Caki2 (cell line): ENCODE measurements at regions not wholly inside any gene's neighbourhood (a gene's known extent, or its start where the extent isn't known, plus 50 kb on each side); places are given as distances from the start of the nearest gene placed in this dataset.
"Not testable (repeated sequence)": the region's sequence is repeated elsewhere in the genome, so short reads cannot be mapped to it uniquely, and the experiment has no call there.

Experiments used
- DNase-seq: peaks from one replicate; pipeline ENCODE4 v3.0.0-alpha.2; 2015; ENCODE audit warnings: low read depth
- in situ Hi-C: cut with HindIII; loops from 2 replicates; pipeline ENCODE4 v1.10.0; 2016; ENCODE audit warnings: low sequenced_read_pairs, low pct_unique_long_range_greater_than_20kb, mixed read lengths

DNA sequence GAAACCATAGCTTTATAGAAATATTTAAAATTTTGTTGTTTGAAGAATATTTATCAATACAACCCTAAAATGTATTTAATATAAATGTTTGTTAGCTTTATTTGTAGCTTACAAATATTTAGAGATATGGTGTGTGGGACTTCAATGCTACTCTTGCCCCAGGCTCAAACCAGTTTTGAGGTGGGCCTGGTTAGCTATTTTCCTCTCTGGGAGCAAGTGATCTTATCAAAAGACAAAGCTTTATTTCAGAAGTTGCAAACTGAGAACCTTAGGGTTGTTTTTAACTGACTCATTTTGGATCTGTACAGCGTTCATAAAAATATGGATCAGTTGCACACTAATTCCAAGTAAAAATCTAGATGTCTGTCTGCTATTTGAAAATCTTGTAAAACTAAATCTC is 563.6 kb upstream of the CDH2 start:
- no peak for DNase-seq
- in situ Hi-C loops = no loop called here

DNA sequence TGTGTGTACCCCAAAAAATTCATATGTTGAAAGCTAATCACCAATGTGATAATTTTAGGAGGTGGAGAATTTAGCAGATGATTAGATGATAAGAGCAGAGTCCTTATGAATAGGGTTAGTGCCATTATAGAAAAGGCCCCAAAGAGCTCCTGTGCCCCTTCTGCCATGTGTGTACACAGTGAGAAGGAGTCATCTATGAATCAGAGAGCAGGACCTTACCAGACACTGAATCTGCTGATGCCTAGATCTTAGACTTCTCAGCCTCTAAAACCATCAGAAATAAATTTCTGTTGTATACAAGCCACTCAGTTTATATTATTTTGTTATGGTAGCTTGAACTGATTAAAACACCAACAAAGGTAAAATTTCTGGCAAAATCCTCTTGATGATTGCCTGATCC is 560.0 kb upstream of the CDH2 start:
- in situ Hi-C loops = no loop called here
- DNase-seq = no peak

DNA sequence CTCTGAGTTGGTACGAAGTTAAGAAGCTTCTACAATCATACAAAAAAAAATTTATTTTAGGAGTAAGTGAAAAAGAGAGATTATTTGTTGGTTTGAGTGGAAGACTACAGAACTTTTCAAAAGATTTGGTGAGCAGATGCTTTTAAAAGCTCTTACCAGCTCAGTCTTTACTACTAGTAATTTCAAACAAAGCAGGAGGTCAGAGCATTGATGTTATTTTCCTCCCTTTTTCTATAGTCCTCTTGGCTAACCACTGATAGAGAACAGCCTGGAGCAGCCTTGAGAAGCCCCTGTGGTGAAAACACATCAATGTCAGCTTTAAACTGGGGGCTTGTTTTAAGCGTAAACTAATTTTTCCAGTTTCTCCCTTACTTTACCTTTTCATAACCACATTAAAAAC is 559.3 kb upstream of the CDH2 start:
- in situ Hi-C loops = no loop called here
- no peak for DNase-seq

DNA sequence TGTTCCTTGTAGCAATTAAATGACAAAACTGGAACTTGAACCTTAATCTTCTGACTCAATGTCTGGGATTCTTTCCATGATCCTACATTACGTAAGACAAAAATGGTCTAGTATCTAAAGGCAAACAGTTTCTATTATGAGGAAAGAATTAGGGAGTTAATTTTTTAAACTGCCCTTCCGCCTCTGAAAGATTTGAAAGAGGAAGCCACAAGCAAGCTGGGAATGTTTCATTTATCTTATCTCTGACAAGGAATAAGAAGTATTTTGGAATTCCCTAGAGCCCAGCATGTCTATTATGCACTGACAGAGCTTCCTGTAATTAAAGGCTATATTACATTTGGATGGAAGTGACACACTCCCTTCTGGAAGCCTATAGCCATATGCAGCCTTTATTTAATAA is 558.8 kb upstream of the CDH2 start:
- no peak for DNase-seq

DNA sequence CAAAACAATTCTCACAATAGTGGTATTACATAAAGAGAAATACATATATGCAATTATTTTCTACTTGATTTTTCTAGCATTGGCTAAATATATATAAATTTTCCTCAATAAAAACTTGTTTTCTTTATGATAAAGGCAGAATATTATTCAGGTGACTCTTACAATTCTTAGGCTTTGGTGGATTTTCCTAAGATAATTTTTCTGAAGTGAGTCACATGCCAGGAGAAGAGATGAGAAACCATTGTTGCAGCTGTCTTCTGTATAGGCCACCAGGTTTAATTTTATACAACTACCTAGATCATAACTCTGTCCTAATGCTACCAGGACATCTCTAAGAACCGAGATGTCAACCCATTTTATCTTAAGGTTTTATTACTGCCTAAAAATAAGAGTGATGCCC is 552.4 kb upstream of the CDH2 start:
- in situ Hi-C loops = no loop called here

More for the DNA sequence above, 558.8 kb upstream of the CDH2 start:
- in situ Hi-C loops = no loop called here

DNA sequence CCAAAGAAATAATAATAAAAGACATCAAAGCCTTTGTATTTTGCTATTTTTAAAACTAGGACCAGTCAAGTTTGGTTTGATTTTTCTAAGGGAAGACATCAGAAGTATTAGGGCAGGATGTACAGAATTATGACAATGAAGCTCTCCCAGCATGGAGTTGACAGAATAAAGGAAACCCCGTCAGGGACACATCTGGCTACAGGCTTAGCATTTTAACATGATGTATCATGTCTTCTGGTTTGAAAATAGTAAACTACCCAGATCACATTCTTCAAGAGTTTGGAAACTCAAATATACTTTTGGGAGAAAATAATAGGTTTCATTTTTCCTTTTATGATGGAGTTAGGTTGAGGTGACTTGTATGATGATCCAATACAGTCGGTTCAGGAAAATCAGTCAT is 552.0 kb upstream of the CDH2 start:
- no peak for DNase-seq
- in situ Hi-C loops = no loop called here

More for the DNA sequence above, 552.4 kb upstream of the CDH2 start:
- no peak for DNase-seq

DNA sequence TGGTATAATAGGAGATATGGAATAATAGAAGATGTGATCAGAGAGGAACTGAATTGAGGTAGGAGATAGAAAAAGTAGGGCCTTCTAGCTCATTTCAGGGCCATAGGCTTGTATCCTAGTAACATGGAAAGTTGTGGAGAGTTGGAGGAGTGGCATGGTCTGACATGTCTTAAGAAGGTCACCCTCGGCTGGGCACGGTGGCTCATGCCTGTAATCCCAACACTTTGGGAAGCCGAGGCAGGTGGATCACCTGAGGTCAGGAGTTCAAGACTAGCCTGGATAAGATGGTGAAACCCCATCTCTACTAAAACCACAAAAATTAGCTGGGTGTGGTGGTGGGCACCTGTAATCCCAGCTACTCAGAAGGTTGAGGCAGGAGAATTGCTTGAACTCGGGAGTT is 550.3 kb upstream of the CDH2 start:
- DNase-seq, in situ Hi-C loops: not testable (repeated sequence)

DNA sequence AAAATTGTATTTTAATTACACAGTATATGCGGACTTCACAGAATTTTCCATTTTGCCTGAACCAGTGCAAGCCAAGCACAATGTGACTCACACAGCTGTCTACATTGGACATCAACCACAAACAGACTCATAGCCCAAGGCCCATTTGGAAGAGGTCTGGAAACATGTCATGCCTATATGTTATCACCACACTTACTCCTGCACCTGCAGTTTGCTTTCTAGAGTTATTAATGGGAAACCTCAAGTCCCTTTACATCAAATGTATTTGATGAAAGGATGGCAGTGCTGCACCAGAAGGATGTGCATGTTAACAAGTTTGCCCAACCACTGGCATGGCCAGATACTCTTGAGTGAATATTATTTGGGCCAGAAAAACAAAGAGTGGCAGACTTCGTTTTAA is 548.9 kb upstream of the CDH2 start:
- DNase-seq = no peak
- in situ Hi-C loops = no loop called here

DNA sequence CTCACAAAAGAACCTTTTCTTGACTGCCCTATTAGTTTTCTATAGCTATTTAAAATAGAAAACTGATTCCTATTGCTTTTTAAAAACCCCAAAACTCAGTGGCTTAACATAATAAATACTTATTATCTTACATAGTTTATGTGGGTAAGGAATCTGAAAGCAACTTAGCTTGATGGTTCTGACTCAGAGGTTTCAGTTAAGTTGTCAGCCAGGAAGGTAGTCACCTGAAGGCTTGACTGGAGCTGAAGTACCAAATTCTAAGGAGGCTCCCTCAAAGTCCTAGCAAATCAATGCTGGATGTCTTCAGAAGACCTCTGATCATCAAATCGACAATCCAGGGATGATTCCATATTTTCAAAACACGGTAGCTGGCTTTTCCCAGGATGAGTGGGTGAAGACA is 546.6 kb upstream of the CDH2 start:
- no peak for DNase-seq
- in situ Hi-C loops = no loop called here

DNA sequence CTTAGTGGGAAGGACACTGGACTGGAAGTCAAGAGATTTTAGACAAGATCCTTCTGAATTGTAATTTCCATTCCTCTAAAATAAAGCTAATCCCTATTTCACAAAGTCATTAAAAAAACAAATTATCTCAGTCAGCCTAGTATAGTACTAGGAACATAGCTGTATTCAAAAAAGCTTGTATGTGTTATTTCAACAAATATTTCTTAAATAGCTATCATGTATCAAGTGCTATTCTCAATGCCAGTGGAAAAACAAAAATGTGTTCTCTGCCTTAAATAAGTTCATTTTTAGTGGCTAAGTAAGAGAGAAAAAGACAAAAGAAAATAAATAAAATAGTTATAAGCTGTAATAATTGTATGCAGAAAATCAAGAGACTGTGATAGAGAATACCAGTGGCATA is 541.8 kb upstream of the CDH2 start:
- in situ Hi-C loops = no loop called here

DNA sequence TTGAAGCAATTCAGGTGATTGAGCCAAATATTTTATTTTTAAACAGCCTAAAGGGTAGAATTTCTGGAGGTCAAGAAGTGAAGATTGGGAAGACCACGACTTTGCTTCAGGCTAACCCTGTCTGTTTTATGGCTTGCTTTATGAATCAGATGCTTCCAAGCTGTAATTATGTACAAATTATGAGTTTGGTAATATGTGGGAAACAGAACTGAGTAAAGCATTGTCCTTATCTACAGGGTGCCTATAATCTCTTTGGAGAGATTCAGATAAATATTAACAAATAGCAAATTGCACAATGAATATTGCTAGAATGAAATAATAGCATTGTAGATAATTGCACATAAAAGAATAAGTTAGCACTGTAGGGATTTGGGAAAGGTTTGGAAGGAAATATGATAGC is 539.4 kb upstream of the CDH2 start:
- in situ Hi-C loops = no loop called here
- DNase-seq = no peak

More for the DNA sequence above, 541.8 kb upstream of the CDH2 start:
- no peak for DNase-seq

DNA sequence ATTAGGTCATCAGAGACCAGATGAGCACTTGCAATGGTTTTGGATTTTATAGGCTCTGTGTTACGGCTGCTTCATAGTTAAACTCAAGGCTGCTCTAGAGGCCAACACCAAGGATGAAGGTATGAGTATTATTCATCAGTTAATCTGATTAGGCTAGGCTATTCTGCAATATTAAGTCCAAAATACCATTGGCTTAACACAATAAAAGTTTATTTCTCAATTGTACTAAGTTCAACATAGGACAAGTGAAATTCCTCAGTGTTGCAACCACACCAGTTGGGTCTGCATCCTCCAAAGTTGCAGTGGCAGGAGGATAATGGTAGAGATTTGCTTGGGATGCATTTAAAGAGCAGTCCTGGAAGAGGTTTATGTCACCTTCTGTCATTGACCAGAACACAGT is 538.3 kb upstream of the CDH2 start:
- no peak for DNase-seq
- in situ Hi-C loops = no loop called here

DNA sequence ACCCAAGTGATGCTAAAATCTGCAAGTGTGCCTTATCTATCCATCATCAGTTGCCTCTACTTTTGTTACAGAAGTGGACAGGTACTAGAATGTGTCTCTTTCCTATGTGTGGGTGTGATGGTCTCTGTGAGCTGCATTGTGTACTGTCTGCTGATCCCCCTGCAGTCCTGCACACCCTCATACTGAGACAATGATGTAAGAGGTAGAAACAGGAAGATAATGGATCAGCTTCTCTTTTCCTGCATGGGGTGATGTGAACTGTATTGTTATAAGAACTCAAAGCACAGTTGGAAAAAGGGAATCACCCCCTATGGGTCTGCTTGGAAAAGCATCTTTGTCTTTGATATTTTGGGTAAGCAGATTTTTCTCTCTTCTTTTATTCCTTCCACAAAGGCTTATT is 537.6 kb upstream of the CDH2 start:
- in situ Hi-C loops = no loop called here

DNA sequence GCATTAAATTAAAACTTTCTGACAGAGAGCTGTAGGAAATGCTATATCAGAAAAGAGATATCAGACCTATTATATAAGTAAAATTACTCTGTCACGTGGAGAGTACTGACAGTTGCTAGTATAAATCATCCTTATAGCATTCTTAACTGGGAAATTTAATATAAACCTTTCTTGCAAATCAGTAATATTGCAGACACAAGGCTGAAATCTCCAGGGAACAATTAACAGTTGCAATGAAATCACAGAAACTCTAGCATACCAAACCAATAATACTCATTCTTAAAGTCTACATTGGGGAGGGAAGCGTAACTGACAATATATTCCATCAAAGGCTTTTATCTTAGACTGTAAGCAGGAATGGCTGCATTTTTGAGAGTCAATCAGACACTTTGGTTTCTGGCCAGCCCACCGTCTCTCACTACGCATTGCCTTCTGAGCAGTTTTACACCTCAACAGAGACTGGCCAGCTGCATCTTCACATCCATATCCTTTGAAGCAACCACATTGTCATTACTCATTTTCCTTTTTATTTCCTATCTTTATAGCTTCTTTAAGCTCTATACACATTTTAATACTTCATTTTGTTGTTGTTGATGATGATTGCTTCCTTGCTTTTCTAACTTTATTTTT is 536.0 kb upstream of the CDH2 start:
- no peak for DNase-seq
- in situ Hi-C loops = no loop called here

More for the DNA sequence above, 537.6 kb upstream of the CDH2 start:
- DNase-seq = no peak

DNA sequence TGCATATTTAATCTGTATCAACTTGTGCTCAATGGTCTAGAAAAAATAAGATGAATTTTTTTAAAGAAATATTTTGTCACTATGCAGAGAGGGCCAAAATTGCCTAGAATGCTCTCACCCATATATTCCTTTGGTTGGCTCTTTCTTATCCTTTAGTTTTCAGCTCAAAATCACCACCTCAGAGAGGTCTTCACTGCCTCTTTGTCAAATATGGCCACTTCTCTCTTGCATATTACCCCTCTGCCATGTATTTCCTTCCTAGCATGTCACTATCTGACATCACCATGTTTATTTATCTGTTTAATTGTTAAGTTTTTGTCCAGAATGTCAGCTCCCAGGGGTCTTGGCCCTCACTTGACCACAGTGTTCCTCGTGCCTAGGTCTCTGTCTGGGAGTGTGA is 535.2 kb upstream of the CDH2 start:
- in situ Hi-C loops = no loop called here
- DNase-seq = no peak

DNA sequence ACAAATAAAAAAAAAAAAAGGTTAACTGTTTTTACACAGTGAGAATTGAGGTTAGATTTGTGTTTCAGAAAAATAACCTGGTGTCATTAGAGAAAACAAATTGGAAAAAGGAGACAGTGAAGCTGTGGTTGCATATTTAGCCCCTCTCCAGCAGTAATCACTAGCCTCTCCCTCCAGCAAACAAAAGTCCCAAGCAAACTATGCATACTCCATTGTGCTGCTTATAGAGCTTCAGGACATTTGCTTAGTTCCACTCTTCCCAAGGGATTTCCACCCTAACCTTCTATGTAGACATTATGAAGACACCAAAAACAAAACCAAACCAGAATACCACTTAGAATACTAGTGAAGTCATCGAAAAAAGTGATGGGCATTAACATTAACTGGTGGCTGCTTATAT is 534.2 kb upstream of the CDH2 start:
- DNase-seq = no peak
- in situ Hi-C loops = no loop called here

DNA sequence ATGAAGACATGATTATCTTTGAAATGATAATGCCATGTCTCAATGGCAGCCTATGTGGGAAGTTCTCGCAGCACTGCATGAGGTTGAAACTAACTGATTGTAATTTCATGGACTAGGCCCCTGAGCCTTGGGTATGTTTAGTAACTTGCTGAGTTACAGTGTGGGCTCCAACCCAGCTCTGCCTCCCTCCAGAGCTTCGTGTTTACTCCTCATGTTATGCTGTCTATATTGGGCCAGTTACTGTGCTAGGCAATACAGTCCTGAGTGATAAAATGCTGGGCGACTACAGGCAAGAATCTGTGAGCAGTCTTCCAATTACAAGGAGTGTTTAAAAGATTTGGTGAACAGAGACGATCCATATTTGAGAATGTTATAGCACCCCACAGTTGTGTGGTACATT is 530.1 kb upstream of the CDH2 start:
- in situ Hi-C loops = no loop called here
- DNase-seq = no peak

DNA sequence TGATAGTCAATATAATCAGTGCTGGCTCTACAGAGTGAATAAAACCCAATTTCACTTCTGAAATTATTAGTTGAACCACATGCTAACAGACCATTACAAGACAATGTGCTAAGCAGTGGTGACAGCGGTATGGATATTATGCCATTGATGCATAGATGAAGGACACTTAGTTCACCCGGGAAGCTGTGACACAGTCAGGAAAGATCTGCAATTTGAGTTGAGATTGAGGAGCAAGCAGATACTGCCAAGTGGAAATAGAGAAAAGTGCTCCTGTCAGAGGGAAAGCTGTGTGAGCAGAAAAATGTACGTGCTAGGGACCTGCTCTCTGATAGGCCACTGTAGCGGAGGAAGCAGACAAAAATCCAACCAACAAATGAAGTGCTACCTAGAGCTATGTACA is 529.5 kb upstream of the CDH2 start:
- in situ Hi-C loops = no loop called here
- no peak for DNase-seq

DNA sequence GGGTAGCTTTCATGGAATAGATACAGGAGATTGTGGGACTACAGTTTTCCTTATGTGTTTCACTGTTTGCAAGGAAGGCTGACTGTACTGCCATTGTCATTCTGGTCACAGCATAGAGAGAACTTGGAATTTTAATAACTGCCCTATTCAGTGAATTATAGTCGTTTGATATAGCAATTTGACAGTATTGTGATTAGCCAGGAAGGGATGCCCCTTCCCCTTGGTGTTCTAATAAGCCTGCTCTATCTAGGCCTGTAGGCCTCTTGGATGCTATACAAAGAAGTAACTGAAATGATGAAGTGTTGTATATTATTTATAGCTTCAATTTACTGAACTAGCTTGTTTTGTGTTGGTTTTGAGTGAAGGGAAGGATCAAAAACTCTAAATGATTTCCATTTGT is 528.6 kb upstream of the CDH2 start:
- in situ Hi-C loops = no loop called here
- DNase-seq = no peak

DNA sequence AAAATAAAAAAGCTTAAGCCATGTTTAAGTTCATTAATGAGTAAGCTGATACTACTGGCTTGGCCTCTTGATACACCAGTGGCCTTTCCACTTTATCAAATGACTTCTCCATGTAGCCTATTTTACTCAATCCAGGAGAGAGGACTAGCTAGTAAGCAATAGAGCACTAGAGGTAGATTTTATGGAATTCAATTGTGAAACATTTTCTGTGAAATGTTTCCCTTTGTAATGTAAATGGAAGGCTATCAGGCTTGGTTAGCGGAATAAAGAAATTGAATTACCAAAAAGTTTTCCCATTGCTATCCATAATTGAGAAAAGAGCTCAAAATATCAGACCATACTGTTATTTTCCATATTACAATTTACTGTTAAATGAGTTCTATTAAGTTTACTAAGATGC is 515.4 kb upstream of the CDH2 start:
- in situ Hi-C loops = no loop called here
- no peak for DNase-seq

DNA sequence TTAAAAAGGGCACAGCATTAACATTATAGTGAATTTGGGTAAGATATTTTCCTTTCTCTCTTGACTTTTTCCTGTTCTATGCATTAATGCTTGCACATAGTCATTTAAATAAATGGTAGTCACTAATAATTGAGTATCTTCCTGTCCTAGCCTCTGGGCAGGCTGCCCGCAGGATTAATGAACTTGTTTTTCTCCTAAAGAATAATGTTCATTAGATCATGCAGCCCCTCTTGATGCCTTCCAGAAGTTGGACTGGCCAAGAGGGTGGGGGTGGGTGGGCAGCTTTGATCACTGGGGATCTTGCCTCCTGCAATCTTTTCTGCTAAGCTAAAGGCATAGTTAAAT is 514.5 kb upstream of the CDH2 start:
- no peak for DNase-seq

More for the DNA sequence above, 514.5 kb upstream of the CDH2 start:
- in situ Hi-C loops = no loop called here
